HepG2 (cell line): ENCODE measurements at regions not wholly inside any gene's neighbourhood (a gene's known extent, or its start where the extent isn't known, plus 50 kb on each side); places are given as distances from the start of the nearest gene placed in this dataset.

Experiments
- ATAC-seq: fragments of 200-7000 bp; cut with Tn5 transposase; 3 replicates; pipeline ENCODE4 v1.9.1; 2020; ENCODE audit warnings: mild to moderate bottlenecking, moderate library complexity
- BruUV-seq: library from RNA; stranded (reverse); fragments of 400-500 nt; replicated peaks from 2 replicates; lab custom pipeline; 2021; lab: Mats Ljungman, UMichigan
- CTCF ChIA-PET: fragments of 300-600 bp; formaldehyde crosslinking; extraction: SDS; loops from one replicate; lab custom pipeline; 2021; ENCODE audit warnings: low total read pairs, inconsistent platforms, low intra/inter-chr PET ratio; lab: Yijun Ruan, JAX
- POLR2A ChIA-PET: fragments of 350-600 bp; sonication (Branson Sonifier 250); formaldehyde crosslinking; loops from one replicate; lab custom pipeline; 2020; ENCODE audit warnings: antibody characterized with exemption, inconsistent platforms; lab: Yijun Ruan, JAX
- DNase-seq: peaks from one replicate; pipeline ENCODE4 v3.0.0-alpha.2; 2015; ENCODE audit warnings: low spot score
- FAIRE-seq: peaks from 3 replicates; lab custom pipeline; 2011; peaks lifted over from hg19 to GRCh38; lab: Jason Lieb, UNC
- H2AFZ ChIP-seq: one replicate; pipeline ENCODE4 v1.6.1; 2011; ENCODE audit warnings: low read length, inconsistent platforms
- H3K27ac ChIP-seq: fragments of 300-600 bp; 3 replicates; pipeline ENCODE4 v1.8.0; 2011; ENCODE audit warnings: mixed run types, mild to moderate bottlenecking, mixed read lengths, low read length, inconsistent platforms; ENCODE audit not compliant: insufficient read depth; ENCODE audit errors: extremely low read length
- H3K27me3 ChIP-seq, 2 experiments: fragments of 200-600 bp in 1 of 2; 2 replicates in 1 of 2; 3 replicates in 1 of 2; pipeline versions ENCODE4 v1.6.0 to v1.8.0; 2011; ENCODE audit warnings: low read length in 2 of 2, mild to moderate bottlenecking in 2 of 2, moderate library complexity in 2 of 2, inconsistent platforms in 1 of 2; ENCODE audit not compliant: insufficient read depth in 2 of 2, control insufficient read depth in 1 of 2
- H3K36me3 ChIP-seq, 2 experiments: fragments of 200-600 bp in 1 of 2; replicated peaks in 1 of 2; 2 replicates in 1 of 2; 3 replicates in 1 of 2; pipeline versions ENCODE4 v1.5.1 to v1.8.0; 2011; ENCODE audit warnings: low read length in 2 of 2, inconsistent platforms in 1 of 2; ENCODE audit not compliant: insufficient read depth in 2 of 2, control insufficient read depth in 1 of 2
- H3K4me1 ChIP-seq: 2 replicates; pipeline ENCODE4 v1.5.1; 2012; ENCODE audit warnings: low read length, inconsistent platforms; ENCODE audit not compliant: insufficient read depth
- H3K4me2 ChIP-seq: 2 replicates; pipeline ENCODE4 v1.6.0; 2011; ENCODE audit warnings: low read depth, low read length, inconsistent platforms
- H3K4me3 ChIP-seq, 3 experiments: fragments of 200-600 bp in 1 of 3; sonication (generic), shearing (Covaris generic) in 1 of 3; replicated peaks in 1 of 3; 2 replicates each; pipeline ENCODE4 v1.5.1; 2011 to 2016; ENCODE audit warnings: low read length in 3 of 3, inconsistent platforms in 2 of 3, low read depth in 2 of 3, mild to moderate bottlenecking in 2 of 3, control low read depth in 1 of 3, mixed read lengths in 1 of 3; ENCODE audit not compliant: insufficient read depth in 1 of 3
- H3K79me2 ChIP-seq: one replicate; pipeline ENCODE4 v1.6.1; 2011; ENCODE audit warnings: low read length, inconsistent platforms; ENCODE audit not compliant: insufficient read depth
- H3K9ac ChIP-seq: 2 replicates; pipeline ENCODE4 v1.6.0; 2011; ENCODE audit warnings: mild to moderate bottlenecking, low read depth, low read length, inconsistent platforms; ENCODE audit not compliant: insufficient read depth
- H3K9me3 ChIP-seq: 2 replicates; pipeline ENCODE4 v1.5.1; 2012; ENCODE audit warnings: mild to moderate bottlenecking, low read length
- H4K20me1 ChIP-seq: 2 replicates; pipeline ENCODE4 v1.6.0; 2011; ENCODE audit warnings: inconsistent platforms, mild to moderate bottlenecking, low read length, moderate library complexity; ENCODE audit not compliant: insufficient read depth
- CTCF ChIP-seq: sonication (generic); formaldehyde crosslinking; IDR thresholded peaks from 2 replicates; pipeline ENCODE4 v1.5.0; 2020; ENCODE audit warnings: mild to moderate bottlenecking, missing genetic modification reagents, moderate library complexity
- DDIT3 ChIP-seq: sonication (generic); formaldehyde crosslinking; IDR thresholded peaks from 2 replicates; pipeline ENCODE4 v1.4.0; 2020; ENCODE audit warnings: mild to moderate bottlenecking, missing genetic modification reagents
- DNMT3B ChIP-seq: conservative IDR thresholded peaks from 2 replicates; pipeline ENCODE4 v1.6.1; 2016; ENCODE audit warnings: missing biosample characterization, control low read depth
- EEA1 ChIP-seq: sonication (generic); formaldehyde crosslinking; IDR thresholded peaks from 2 replicates; pipeline ENCODE4 v1.5.1; 2020; ENCODE audit warnings: mild to moderate bottlenecking, missing genetic modification reagents, borderline replicate concordance
- RAD21 ChIP-seq: fragments of 450-650 bp; formaldehyde crosslinking; IDR thresholded peaks from 2 replicates; pipeline ENCODE4 v1.5.0; 2020; ENCODE audit warnings: mild to moderate bottlenecking
- SMC3 ChIP-seq: IDR thresholded peaks from 2 replicates; pipeline ENCODE4 v1.6.1; 2011; ENCODE audit warnings: low read length, improper control_type of control experiment
- STAG1 ChIP-seq: sonication (generic); formaldehyde crosslinking; IDR thresholded peaks from 2 replicates; pipeline ENCODE4 v1.4.0; 2020; ENCODE audit warnings: missing genetic modification reagents
- XRCC5 ChIP-seq: fragments of 200-400 bp; formaldehyde crosslinking; optimal IDR thresholded peaks from 2 replicates; pipeline ENCODE3; 2017; ENCODE audit warnings: mild to moderate bottlenecking, low read length
- whole genome bisulfite sequencing: methylation state at CpG from one replicate; pipeline ENCODE4 v1.1.6; 2017; ENCODE audit warnings: low lambda C conversion rate; 5-methylcytosine and 5-hydroxymethylcytosine counted together
- in situ Hi-C: cut with HindIII; loops from 2 replicates; pipeline ENCODE4 v1.10.0; 2017; ENCODE audit warnings: low pct_unique_long_range_greater_than_20kb; ENCODE audit not compliant: extremely low pct_ligation_motif_present
- intact Hi-C: fragments of 100-400 bp; cut with micrococcal nuclease; formaldehyde crosslinking; loops from one replicate; pipeline ENCODE4 v1.10.0; 2022; ENCODE audit not compliant: unreplicated experiment

- Histone ChIP-seq H3K4me1 (peaks cover 5% of the 10 kb centered on the region), H3K4me2 (no peak overlapping the region), H3K9me3 (no peaks in the 10 kb centered on the region), H3K9ac (no peak overlapping the region), H2AFZ (no peak overlapping the region), H3K27ac (no peak overlapping the region), H3K79me2 (no peaks in the 10 kb centered on the region), H4K20me1 (no peaks in the 10 kb centered on the region), H3K36me3 (no peaks in the 10 kb centered on the region), H3K4me3 (no peak overlapping the region), H3K27me3 (no peaks in the 10 kb centered on the region)
- in situ Hi-C loops = no loop called here
- FAIRE-seq (peak; percentile 18), DNase-seq (peak; percentile 46), ATAC-seq (peak; percentile 81)
- TF ChIP-seq STAG1 (peak; percentile 56), DNMT3B (no peak), DDIT3 (no peak), CTCF (CRISPR knock-in tag) (peak; percentile 47), EEA1 (CRISPR knock-in tag) (no peak), RAD21 (CRISPR knock-in tag) (peak; percentile 32; the same call in 1 of the 2 replicates), XRCC5 (peak; percentile 28), SMC3 (peak; percentile 53)
- intact Hi-C loops = loop anchor here (5.0 kb wide), 1 partner anchor 123 kb away; no protein-coding TSS in a partner anchor
- ChIA-PET CTCF (no interaction called here), POLR2A (interaction anchor here (1.0 kb wide), 1 partner anchor 27 kb away, joined by 3 read pairs; no protein-coding TSS in a partner anchor)
- no TSS peak for BruUV-seq
- WGBS = 82% methylated on average over 6 of the region's 6 CpGs
Observed at GRCh38 chr10:121070275-121071070, 219.3 kb downstream of the WDR11 start.
